Activated CD4-positive, alpha-beta T cell treated with anti-CD3 and anti-CD28 coated beads for 36 hours (primary cell): ENCODE measurements at regions not wholly inside any gene's neighbourhood (a gene's known extent, or its start where the extent isn't known, plus 50 kb on each side); places are given as distances from the start of the nearest gene placed in this dataset.
"Not testable (repeated sequence)": the region's sequence is repeated elsewhere in the genome, so short reads cannot be mapped to it uniquely, and the experiment has no call there.

Source experiments
- ATAC-seq: fragments of 200-7000 bp; cut with Tn5 transposase; one replicate; pipeline ENCODE4 v1.10.0; 2021; ENCODE audit warnings: mild to moderate bottlenecking, moderate library complexity
- CTCF ChIA-PET: fragments of 350-600 bp; sonication (Branson Sonifier 250); formaldehyde crosslinking; loops from one replicate; lab custom pipeline; 2021; ENCODE audit warnings: antibody characterized with exemption; lab: Charles Lee
- POLR2A ChIA-PET: fragments of 350-600 bp; sonication (Branson Sonifier 250); formaldehyde crosslinking; loops from one replicate; lab custom pipeline; 2021; ENCODE audit warnings: antibody characterized with exemption, inconsistent platforms; lab: Charles Lee
- DNase-seq: peaks from one replicate; pipeline ENCODE4 v3.0.0-alpha.2; 2020
- H3K27ac Mint-ChIP-seq: one replicate; pipeline ENCODE4 v1.8.0; 2021; ENCODE audit warnings: mixed read lengths
- H3K27me3 Mint-ChIP-seq: one replicate; pipeline ENCODE4 v1.8.0; 2021; ENCODE audit warnings: mixed read lengths
- H3K36me3 Mint-ChIP-seq: one replicate; pipeline ENCODE4 v1.8.0; 2021; ENCODE audit warnings: low read depth, mixed read lengths
- H3K4me1 Mint-ChIP-seq: one replicate; pipeline ENCODE4 v1.8.0; 2021; ENCODE audit warnings: mixed read lengths
- H3K4me3 Mint-ChIP-seq: one replicate; pipeline ENCODE4 v1.8.0; 2021; ENCODE audit warnings: mild to moderate bottlenecking, moderate library complexity, mixed read lengths
- H3K9me3 Mint-ChIP-seq: one replicate; pipeline ENCODE4 v1.8.0; 2021; ENCODE audit warnings: low read depth, mixed read lengths
- intact Hi-C, 2 experiments: fragments of 100-400 bp; cut with DNase I in 1 of 2; cut with micrococcal nuclease in 1 of 2; formaldehyde crosslinking; loops; one replicate each; pipeline versions ENCODE4 v1.14.2 to v1.15.1; 2022 to 2024; cut with DNase I, micrococcal nuclease

DNA sequence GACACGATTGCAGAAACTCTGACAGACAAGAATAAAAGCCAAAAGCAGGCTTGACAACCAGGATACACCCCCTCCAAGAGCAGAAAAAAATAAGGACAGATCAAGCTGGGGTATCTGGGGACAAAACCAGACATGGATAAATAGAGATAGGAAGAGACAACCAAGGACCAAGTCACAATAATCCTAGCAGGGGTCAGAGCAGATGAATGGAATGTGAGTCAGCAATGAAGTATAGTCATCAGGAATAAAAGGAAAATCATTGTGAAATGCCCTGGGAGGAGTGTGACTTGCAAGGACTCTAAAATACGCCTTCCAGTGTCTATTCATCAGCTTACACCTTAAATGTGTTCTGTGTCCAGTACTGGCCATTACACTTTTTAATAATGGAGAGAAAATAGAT, 206.8 kb downstream of the CAAP1 start:
- Mint-ChIP-seq H3K27ac (no peak overlapping the region), H3K4me3 (no peak overlapping the region), H3K27me3 (peaks cover 10% of the 10 kb centered on the region), H3K4me1 (no peaks in the 10 kb centered on the region), H3K36me3 (no peaks in the 10 kb centered on the region), H3K9me3 (no peaks in the 10 kb centered on the region)
- ChIA-PET POLR2A (no interaction called here), CTCF (no interaction called here)
- DNase-seq = no peak
- ATAC-seq = no peak
- intact Hi-C loops = no loop called here

DNA sequence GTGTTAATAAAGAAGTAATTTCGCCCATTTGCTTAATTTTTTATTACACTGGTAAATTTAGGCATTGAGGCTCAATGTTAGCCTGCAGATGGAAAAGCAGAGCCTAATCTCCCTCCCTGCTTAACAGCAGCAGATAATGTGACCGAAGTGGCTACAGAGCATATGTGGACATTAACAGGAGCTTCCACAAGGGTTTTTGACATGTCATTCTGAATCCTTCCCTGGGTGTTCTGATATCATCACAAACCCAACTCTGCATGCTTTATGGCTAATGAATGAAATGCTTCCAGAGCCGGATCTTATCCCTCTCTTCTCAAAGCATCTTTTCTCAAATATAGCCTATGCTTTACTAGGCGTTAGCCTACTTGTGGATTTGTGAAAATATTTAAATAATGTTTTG, 208.6 kb downstream of the CAAP1 start:
- POLR2A ChIA-PET = no interaction called here
- ATAC-seq = no peak
- CTCF ChIA-PET = no interaction called here
- H3K36me3 Mint-ChIP-seq = no peaks in the 10 kb centered on the region
- intact Hi-C loops = no loop called here
- H3K4me3 Mint-ChIP-seq = no peak overlapping the region
- H3K27me3 Mint-ChIP-seq = peaks cover 12% of the 10 kb centered on the region
- no peaks in the 10 kb centered on the region for H3K9me3 Mint-ChIP-seq
- DNase-seq = no peak
- no peak overlapping the region for H3K27ac Mint-ChIP-seq
- no peaks in the 10 kb centered on the region for H3K4me1 Mint-ChIP-seq

DNA sequence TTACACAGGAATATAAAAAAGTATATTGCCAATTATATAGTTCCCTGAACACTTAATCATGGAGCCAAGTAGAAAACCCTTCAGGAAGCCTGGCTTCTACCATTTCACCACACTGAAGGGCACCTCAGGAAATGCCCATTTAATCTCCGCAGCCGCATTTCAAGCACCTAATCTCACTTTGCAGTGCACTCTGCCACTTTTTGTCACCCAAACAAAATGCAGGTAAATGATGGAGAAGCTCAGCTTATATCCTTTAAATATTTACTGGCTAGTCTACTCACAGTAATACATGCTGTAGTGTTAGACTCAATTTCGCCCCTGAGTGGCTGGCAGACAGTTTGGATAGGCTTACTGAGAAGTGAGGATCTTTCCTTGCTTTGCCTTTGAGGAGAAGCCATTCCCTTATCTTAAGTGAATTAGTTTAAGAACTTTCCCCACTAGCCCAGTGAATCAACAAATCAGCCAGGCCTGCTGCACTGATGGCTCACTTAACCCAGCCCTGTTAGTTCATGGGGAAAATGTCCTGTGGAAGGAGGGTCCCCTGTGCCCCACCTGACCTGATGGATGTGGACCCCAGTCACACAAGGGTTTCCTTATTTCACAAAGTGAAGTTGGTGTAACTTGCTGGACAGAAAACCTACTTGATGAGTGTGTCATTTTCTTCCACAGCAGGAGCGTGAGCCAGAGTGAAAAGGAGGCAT, 209.7 kb downstream of the CAAP1 start:
- POLR2A ChIA-PET = interaction anchor here (0.6 kb wide), 1 partner anchor 148 kb away, joined by 3 read pairs; no protein-coding TSS in a partner anchor
- Mint-ChIP-seq H3K4me3 (no peak overlapping the region), H3K36me3 (no peaks in the 10 kb centered on the region), H3K27ac (no peak overlapping the region), H3K9me3 (no peaks in the 10 kb centered on the region), H3K4me1 (no peaks in the 10 kb centered on the region), H3K27me3 (peaks cover 11% of the 10 kb centered on the region)
- DNase-seq (no peak), ATAC-seq (no peak)
- CTCF ChIA-PET = no interaction called here
- intact Hi-C loops = no loop called here

DNA sequence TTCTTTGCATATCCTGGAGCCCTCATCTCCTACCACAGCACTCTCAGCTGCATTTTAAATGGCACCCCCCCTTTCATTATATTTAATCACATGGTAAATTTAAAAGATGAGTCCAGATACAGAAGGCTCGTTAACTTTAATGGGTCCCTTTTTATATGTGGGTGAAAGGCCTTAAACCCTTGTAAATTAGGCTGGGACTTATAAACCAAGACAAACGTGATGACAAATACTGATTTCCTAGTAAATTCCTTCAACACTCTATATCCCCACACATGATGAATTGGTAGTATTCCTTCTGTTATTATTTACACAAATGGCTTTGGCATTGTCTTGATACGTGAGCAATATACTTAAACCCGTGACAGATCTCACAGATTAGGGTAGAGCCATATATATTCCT, 210.6 kb downstream of the CAAP1 start:
- DNase-seq = no peak
- no peak for ATAC-seq
- Mint-ChIP-seq H3K27ac (no peak overlapping the region), H3K4me1 (no peaks in the 10 kb centered on the region), H3K4me3 (no peak overlapping the region), H3K9me3 (no peaks in the 10 kb centered on the region), H3K27me3 (peaks cover 11% of the 10 kb centered on the region), H3K36me3 (no peaks in the 10 kb centered on the region)
- ChIA-PET CTCF (no interaction called here), POLR2A (no interaction called here)
- intact Hi-C loops = no loop called here

DNA sequence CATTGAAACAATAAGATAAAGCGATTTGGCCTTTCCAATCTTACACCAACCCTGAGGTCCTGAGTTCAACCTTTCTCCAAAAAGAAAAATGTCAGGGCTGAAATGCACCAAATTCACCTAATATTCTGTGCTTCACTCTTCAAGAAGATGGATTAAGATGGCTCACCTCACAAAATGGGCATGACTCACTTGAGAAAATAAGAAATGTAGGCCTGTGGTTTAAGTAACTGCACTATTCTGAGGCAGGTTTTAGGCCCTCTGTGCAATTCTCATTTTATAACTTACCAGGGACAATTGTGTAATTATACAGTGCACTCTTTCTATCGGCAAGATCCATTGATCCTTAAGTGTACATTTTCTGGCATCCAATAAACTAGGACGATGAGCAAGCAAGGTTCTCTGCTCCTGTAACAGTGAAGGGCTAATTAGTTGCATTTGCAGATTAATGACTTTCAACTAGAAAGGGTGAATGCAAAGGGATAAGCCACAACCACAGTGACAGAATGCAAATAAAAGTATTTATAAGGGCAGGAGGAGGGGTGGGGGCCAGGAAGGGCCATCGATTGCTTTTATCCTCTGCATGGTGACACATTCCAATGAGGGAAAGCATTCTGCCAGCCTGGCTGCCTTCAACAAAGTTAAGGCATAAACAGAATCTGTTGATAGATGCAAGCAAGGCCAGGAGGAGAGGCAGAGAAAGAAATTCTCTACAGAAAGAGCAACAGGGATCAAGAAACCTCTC, 214.5 kb downstream of the CAAP1 start:
- POLR2A ChIA-PET = no interaction called here
- ATAC-seq (no peak), DNase-seq (no peak)
- no peaks in the 10 kb centered on the region for H3K36me3 Mint-ChIP-seq
- CTCF ChIA-PET = no interaction called here
- H3K9me3 Mint-ChIP-seq = no peaks in the 10 kb centered on the region
- H3K4me1 Mint-ChIP-seq = no peaks in the 10 kb centered on the region
- no peak overlapping the region for H3K27ac Mint-ChIP-seq
- intact Hi-C loops = no loop called here
- H3K27me3 Mint-ChIP-seq = peaks cover 3% of the 10 kb centered on the region
- no peak overlapping the region for H3K4me3 Mint-ChIP-seq

DNA sequence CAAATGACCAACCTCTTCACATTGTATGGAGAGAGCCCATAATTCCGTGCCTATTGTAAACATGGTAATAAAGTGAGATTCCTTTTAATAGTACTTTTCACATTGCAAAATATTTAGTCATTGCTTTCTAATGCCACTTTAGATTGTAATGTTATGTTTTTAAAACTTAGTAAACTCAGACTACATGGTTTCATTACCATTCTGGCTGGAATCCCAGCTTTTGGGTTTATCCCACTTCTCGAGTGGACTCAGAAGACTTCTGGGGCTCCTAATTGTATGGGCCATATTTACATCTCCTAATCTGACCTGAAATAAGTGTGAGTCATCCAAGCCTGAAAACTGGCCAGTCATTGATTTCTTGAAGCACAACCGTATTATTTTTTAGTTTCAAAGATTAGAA, 217.6 kb downstream of the CAAP1 start:
- ATAC-seq (no peak), DNase-seq (no peak)
- intact Hi-C loops = no loop called here
- Mint-ChIP-seq H3K36me3 (no peaks in the 10 kb centered on the region), H3K27me3 (peaks cover 3% of the 10 kb centered on the region), H3K9me3 (no peaks in the 10 kb centered on the region), H3K27ac (no peak overlapping the region), H3K4me3 (no peak overlapping the region), H3K4me1 (no peaks in the 10 kb centered on the region)
- ChIA-PET CTCF (no interaction called here), POLR2A (no interaction called here)

DNA sequence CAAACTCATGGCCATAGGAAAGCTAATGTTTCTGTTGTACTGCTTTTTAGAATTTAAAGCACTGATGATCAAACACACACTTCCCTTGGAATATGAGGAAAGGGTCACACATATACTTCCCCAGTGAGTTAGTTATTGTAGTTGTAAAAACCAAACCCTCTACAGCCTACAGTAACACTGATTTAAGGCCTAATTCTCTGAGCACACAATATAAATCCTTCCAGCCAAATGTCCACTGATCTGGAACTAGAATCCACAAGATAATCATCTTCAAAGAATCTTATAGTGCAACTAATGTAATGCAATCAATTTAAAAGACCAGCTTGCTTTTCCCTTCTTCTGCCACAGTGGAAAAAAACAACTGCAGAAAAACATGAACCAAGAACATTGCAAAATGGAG, 219.3 kb downstream of the CAAP1 start:
- no peak for ATAC-seq
- no peaks in the 10 kb centered on the region for H3K9me3 Mint-ChIP-seq
- ChIA-PET POLR2A (no interaction called here), CTCF (interaction anchor here (1.0 kb wide), 1 partner anchor 20 kb away, joined by 3 read pairs; no protein-coding TSS in a partner anchor)
- H3K36me3 Mint-ChIP-seq = no peaks in the 10 kb centered on the region
- H3K27me3 Mint-ChIP-seq = no peaks in the 10 kb centered on the region
- no peak overlapping the region for H3K4me3 Mint-ChIP-seq
- H3K27ac Mint-ChIP-seq = no peak overlapping the region
- DNase-seq = no peak
- intact Hi-C loops = no loop called here
- no peaks in the 10 kb centered on the region for H3K4me1 Mint-ChIP-seq

DNA sequence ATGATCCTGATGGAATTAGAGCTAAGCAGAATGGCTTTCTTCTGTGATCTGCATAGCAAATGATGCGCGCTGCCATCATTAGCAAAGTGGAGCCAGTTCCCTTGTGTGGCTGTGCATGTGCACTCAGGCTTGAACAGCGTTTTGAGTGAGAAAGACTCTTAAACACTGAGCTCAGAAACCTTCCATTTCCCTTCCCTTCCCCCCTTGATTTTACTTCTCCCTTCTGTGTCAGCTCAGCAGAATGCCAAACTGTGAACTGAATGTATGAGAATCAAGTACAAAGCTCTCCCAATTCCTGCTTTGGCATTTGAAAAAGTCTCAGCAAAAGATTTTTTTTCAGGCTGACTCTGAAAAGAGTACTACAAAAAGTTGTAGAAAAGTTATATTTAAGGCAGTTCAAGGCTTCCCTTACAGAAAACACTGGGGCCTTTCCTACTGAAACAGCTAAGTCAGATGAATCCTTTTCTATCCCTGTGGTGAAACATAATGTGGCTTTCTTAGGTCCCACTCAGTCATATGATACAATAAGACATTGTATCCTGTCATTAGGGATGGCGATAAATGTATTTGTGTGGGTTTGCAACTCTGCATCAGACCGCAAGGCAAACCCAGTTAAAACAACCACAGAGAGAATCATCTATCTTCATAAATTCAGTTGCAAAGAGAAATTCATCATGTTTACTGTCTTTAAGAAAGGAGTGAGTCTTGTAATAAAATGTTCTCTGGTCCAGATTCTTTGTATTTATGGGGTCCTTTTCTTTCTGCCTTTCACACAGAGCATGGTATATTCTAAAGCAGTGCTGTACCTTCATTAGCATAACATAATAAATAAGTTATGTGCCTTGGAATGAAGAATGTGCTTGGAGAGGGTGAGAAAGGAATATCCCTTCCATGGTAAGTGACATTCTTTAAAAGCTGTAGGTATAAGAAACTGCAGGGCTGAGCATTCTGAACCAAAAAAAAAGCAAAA, 222.6 kb downstream of the CAAP1 start:
- Mint-ChIP-seq H3K4me1 (no peaks in the 10 kb centered on the region), H3K36me3 (no peaks in the 10 kb centered on the region), H3K27ac (no peak overlapping the region), H3K27me3 (no peaks in the 10 kb centered on the region), H3K9me3 (no peaks in the 10 kb centered on the region), H3K4me3 (no peak overlapping the region)
- ChIA-PET POLR2A (no interaction called here), CTCF (no interaction called here)
- ATAC-seq (no peak), DNase-seq (no peak)
- intact Hi-C loops = no loop called here

DNA sequence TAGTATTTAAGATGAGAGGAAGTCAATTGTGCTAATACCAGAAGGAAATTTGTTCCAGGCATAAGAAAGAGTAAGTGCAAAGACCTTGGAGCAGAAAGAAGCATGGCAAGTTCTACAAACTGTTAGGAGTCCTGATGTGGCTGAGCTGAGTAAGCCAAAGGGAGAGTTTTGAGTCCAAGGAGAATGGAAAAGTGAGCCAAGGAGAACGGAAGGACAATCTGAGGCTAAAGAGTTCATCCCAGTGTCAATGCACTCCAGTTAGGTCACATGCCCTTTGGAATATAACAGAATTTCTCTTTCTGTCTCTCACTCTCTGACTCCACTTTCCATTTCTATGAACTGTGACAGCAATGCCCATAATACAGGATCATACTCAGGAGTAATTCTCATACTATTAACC, 224.7 kb downstream of the CAAP1 start:
- intact Hi-C loops = no loop called here
- ChIA-PET POLR2A (interaction anchor here (0.6 kb wide), 1 partner anchor 98 kb away, joined by 3 read pairs; no protein-coding TSS in a partner anchor), CTCF (no interaction called here)
- DNase-seq (no peak), ATAC-seq (no peak)
- Mint-ChIP-seq H3K4me1 (no peaks in the 10 kb centered on the region), H3K36me3 (no peaks in the 10 kb centered on the region), H3K27ac (no peak overlapping the region), H3K27me3 (no peaks in the 10 kb centered on the region), H3K4me3 (no peak overlapping the region), H3K9me3 (no peaks in the 10 kb centered on the region)

DNA sequence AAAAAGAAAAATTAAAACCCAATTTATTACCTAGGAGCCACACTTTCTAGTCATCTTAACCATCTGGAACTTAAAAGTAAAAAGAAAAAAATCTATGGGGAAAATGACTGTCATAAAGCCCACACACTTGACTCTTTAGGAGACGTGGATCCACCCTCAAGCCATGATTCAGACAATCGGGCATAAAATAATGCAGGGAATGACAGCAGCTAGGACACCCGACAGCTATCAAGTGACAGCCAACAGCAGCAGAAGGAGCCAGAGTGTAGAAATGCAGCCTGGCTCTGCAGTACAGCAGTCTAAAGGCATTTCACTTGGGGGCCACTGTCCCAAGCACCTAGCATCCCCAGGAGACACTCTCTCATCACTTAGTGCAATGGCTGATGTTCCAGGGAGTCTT, 226.9 kb downstream of the CAAP1 start:
- Mint-ChIP-seq H3K27ac (no peak overlapping the region), H3K27me3 (peaks cover 2% of the 10 kb centered on the region), H3K36me3 (no peaks in the 10 kb centered on the region), H3K9me3 (no peaks in the 10 kb centered on the region), H3K4me1 (no peaks in the 10 kb centered on the region), H3K4me3 (no peak overlapping the region)
- ChIA-PET POLR2A (no interaction called here), CTCF (interaction anchor here (0.8 kb wide), 1 partner anchor 22 kb away, joined by 4 read pairs; no protein-coding TSS in a partner anchor)
- intact Hi-C loops = no loop called here
- no peak for ATAC-seq
- no peak for DNase-seq

DNA sequence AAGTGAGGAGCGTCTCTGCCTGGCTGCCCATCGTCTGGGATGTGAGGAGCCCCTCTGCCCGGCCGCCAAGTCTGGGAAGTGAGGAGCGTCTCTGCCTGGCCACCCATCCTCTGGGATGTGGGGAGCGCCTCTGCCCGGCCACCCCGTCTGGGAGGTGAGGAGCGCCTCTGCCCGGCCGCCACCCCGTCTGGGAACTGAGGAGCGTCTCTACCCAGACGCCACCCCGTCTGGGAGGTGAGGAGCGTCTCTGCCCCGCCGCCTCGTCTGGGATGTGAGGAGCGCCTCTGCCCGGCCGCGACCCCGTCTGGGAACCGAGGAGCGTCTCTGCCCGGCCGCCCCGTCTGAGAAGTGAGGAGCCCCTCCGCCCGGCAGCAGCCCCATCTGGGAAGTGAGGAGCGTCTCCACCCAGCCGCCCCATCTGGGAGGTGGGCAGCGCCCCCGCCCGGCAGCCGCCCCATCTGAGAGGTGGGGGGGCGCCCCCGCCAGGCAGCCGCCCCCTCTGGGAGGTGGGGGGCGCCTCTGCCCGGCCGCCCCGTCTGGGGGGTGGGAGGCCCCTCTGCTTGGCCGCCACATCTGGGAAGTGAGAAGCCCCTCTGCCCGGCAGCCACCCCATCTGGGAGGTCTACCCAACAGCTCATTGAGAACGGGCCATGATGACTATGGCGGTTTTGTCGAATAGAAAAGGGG, 228.4 kb downstream of the CAAP1 start:
- H3K9me3 Mint-ChIP-seq, H3K27me3 Mint-ChIP-seq, intact Hi-C loops, H3K4me1 Mint-ChIP-seq, H3K27ac Mint-ChIP-seq, H3K36me3 Mint-ChIP-seq, CTCF ChIA-PET, DNase-seq, ATAC-seq, H3K4me3 Mint-ChIP-seq, POLR2A ChIA-PET: not testable (repeated sequence)
